ENCODE measurements at regions not wholly inside any gene's neighbourhood (a gene's known extent, or its start where the extent isn't known, plus 50 kb on each side); places are given as distances from the start of the nearest gene placed in this dataset.

- no peak for TF ChIP-seq CTCF (IDR thresholded peaks at IDR 0.05)
- TF ChIP-seq POLR2A (IDR thresholded peaks at IDR 0.05) = no peak
- no peak for TF ChIP-seq POLR2AphosphoS5 (IDR thresholded peaks at IDR 0.05)
Observed at GRCh38 chr18:56377231-56377630, 261.2 kb downstream of the TXNL1 start.

All from sigmoid colon (tissue), 4 donors.